Mesodermal cell (in vitro differentiated cells): ENCODE measurements at regions not wholly inside any gene's neighbourhood (a gene's known extent, or its start where the extent isn't known, plus 50 kb on each side); places are given as distances from the start of the nearest gene placed in this dataset.

Experiments
- H3K27ac ChIP-seq: 2 replicates; pipeline ENCODE4 v1.7.0; 2013; ENCODE audit warnings: mild to moderate bottlenecking, low read depth, low read length, moderate library complexity; ENCODE audit not compliant: severe bottlenecking
- H3K36me3 ChIP-seq: 2 replicates; pipeline ENCODE4 v1.7.1; 2013; ENCODE audit warnings: mild to moderate bottlenecking, low read length, moderate library complexity; ENCODE audit not compliant: control insufficient read depth, insufficient read depth
- H3K4me1 ChIP-seq: one replicate; pipeline ENCODE4 v1.7.1; 2013; ENCODE audit warnings: mild to moderate bottlenecking, low read length; ENCODE audit not compliant: insufficient read depth, control insufficient read depth, poor library complexity, severe bottlenecking
- H3K4me3 ChIP-seq: 2 replicates; pipeline ENCODE4 v1.7.0; 2013; ENCODE audit warnings: low read length, control low read depth, mild to moderate bottlenecking; ENCODE audit not compliant: insufficient read depth, poor library complexity, severe bottlenecking; ENCODE audit errors: extremely low read depth
- H3K9me3 ChIP-seq: 2 replicates; pipeline ENCODE4 v1.7.1; 2013; ENCODE audit warnings: mild to moderate bottlenecking, low read length, moderate library complexity; ENCODE audit not compliant: control insufficient read depth
- WGBS, 2 experiments: methylation state at CpG; one replicate each; pipeline ENCODE4 v1.1.5; 2013; ENCODE audit warnings: missing lambda C conversion rate in 2 of 2; ENCODE audit not compliant: insufficient coverage in 2 of 2; 5-methylcytosine and 5-hydroxymethylcytosine counted together

DNA sequence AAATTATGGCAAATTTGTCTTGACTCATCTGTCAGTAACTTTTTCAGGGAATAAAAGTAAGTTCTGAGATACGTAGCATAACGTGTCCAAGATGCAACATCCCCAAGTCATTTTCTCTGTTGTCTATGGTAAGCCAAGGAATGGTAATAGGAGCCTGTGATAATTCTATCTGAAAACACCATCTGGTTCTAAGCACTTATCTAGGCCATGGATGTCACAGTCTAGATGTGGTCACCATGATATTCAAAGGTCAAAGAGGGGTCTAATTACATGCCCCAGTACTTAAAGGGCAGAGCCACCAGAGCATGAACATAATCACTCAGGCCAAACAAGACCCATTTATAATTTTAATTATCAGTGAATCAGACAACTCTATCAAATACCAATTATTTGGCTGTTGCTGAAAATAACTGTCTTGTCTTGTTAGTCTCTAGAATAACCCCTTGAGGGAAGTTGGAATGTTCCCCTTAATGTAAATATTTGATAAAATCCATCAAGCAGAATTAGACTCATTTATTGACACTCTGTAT, 225.1 kb upstream of the MPPED2 start:
- Histone ChIP-seq H3K4me3 (no peak overlapping the region), H3K27ac (no peak overlapping the region), H3K36me3 (no peaks in the 10 kb centered on the region), H3K4me1 (no peaks in the 10 kb centered on the region), H3K9me3 (no peaks in the 10 kb centered on the region)
- WGBS, 2 experiments: 100% methylated on average over 2 of the region's 2 CpGs; no CpG with 5 or more reads in 1 of the 2 experiments

DNA sequence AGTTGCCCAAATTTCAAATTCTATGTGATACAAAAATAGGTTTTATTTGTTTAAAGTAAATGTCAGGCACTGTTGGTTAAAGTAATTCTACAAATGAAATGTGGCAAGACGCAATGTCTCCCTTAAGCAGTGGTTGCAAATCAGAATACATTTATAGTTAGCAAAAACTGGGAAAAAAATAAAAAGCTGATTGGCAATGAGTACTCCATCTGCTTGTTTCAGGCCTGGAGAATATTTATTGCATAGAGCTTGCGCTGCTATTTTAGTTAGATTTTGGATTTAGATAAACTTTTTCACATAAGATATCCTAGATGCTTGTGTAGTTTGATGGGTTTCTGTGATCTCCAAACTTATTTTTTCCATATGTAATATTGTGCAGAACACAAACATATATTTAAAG, 224.0 kb upstream of the MPPED2 start:
- Histone ChIP-seq H3K36me3 (no peaks in the 10 kb centered on the region), H3K27ac (no peak overlapping the region), H3K4me3 (no peak overlapping the region), H3K4me1 (no peaks in the 10 kb centered on the region), H3K9me3 (no peaks in the 10 kb centered on the region)
- WGBS, 2 experiments: 93% methylated on average over 1 of the region's 2 CpGs; no CpG with 5 or more reads in 1 of the 2 experiments

DNA sequence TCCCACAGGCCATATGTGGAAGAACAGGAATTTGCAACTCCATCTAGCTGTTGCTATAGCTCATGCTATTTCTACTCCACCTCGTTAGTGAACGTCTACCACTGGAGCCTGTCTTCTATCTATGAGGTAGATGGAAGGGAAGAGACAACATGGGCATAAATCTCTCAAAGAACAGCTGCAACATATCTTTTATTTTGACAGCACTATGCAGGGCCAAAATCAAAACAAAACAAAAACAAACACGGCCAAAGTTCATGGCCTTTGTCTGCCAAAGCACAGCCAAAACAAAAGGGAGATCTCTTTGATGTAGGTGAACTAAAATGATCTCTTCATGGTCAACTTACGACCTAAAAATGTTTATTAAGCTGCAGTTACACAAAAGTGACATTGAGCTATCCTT, 215.2 kb upstream of the MPPED2 start:
- Histone ChIP-seq H3K36me3 (no peaks in the 10 kb centered on the region), H3K9me3 (no peaks in the 10 kb centered on the region), H3K4me1 (no peaks in the 10 kb centered on the region), H3K4me3 (no peak overlapping the region), H3K27ac (no peak overlapping the region)
- no CpG with 5 or more reads among the region's 4 CpGs for WGBS, 2 experiments

DNA sequence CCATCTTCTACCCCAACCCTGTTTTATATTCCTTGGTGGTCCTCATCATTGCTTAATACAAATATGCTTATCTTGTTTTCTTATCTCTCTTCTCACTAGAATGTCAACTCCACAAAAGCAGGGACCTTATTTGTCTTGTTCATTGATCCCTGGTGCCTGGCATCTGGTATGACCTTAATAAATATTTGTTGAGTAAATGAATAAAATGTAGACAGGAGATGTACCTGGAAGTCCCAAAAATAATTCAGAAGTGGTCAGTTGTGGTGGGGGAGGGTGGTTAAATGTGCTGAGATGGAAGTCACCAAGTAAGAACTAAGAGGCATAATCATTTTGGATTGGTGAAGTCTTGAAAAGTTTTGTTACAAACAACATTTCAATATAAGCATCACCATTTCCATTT, 214.8 kb upstream of the MPPED2 start:
- Histone ChIP-seq H3K36me3 (no peaks in the 10 kb centered on the region), H3K4me1 (no peaks in the 10 kb centered on the region), H3K27ac (no peak overlapping the region), H3K4me3 (no peak overlapping the region), H3K9me3 (no peaks in the 10 kb centered on the region)

DNA sequence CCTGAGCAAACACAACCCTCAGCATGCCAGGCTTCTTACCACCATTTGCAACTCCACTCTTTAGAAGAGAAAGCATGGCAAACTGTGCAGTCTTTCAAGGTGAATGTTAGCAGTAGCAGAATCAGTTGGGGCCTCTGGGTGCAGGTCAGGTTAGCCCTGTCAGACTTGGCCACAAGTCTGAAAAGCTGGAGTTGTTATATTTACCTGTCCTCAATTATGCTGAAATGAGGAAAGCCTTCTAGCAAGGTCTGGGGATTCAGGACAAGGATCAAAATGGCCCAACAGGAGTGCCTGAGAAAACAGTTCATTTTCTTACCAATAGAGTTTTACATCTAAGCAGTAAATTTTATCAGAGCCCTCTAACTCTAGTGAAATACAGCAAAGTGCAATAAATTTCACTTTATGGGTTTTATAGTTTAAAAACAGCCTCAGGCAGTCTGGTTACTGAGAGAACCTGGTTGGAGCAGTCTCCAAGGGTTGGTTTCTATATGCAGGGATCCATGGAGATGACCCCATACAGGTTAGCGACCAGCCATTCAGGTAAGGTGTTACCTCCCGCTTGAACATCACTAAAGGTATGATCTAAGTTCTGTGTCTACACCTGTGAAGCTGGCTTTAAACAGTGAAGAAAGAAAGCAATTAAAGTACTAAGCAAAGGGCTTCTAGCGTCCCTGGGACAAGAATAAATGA, 212.5 kb upstream of the MPPED2 start:
- Histone ChIP-seq H3K4me1 (no peaks in the 10 kb centered on the region), H3K4me3 (no peak overlapping the region), H3K36me3 (no peaks in the 10 kb centered on the region), H3K9me3 (no peaks in the 10 kb centered on the region), H3K27ac (no peak overlapping the region)
- 92 to 93% methylated on average over 3 of the region's 3 CpGs for WGBS, 2 experiments

DNA sequence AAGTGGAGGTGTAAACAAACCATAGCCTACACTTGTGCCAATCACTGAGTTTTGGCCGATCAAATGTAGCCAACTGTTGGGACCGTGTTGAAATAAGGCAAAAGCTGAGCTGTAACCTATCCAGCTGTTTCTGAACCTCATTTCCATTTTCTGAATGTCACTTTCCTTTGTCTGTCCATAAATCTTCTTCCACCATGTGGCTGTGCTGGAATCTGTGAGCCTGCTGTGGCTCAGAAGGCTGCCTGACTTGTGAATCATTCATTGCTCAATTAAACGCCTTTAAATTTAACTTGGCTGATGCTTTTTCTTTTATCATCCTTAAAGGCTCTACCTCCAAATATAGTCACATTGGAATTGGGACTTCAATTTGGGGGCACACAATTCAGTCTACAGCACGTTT, 203.1 kb upstream of the MPPED2 start:
- H3K4me3 ChIP-seq: no peak overlapping the region
- H3K36me3 ChIP-seq: no peaks in the 10 kb centered on the region
- no peak overlapping the region for H3K27ac ChIP-seq
- 92 to 96% methylated on average over 3 to 4 of the region's 4 CpGs for WGBS, 2 experiments
- no peaks in the 10 kb centered on the region for H3K4me1 ChIP-seq
- H3K9me3 ChIP-seq: no peaks in the 10 kb centered on the region

DNA sequence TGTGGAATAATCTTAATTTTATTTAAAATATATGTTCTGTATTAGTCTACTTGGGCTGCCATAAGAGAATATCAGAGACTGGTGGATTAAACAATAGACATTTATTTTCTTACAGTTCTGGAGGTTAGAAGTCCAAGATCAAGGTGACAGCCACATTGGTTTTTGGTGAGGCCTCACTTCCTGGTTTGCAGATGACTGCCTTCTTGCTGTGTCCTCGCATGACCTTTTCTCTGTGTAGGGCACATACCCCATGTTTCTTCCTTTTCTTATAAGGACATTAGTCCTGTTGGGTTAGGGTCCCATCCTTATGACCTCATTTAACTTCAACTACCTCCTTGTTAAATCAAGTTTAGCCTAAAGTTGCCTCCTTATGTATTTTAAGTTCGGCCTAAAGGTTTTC, 202.7 kb upstream of the MPPED2 start:
- no peak overlapping the region for H3K4me3 ChIP-seq
- no peak overlapping the region for H3K27ac ChIP-seq
- no peaks in the 10 kb centered on the region for H3K36me3 ChIP-seq
- no peaks in the 10 kb centered on the region for H3K9me3 ChIP-seq
- 90% methylated on average over 2 of the region's 2 CpGs; no CpG with 5 or more reads in 1 of the 2 experiments for WGBS, 2 experiments
- no peaks in the 10 kb centered on the region for H3K4me1 ChIP-seq

DNA sequence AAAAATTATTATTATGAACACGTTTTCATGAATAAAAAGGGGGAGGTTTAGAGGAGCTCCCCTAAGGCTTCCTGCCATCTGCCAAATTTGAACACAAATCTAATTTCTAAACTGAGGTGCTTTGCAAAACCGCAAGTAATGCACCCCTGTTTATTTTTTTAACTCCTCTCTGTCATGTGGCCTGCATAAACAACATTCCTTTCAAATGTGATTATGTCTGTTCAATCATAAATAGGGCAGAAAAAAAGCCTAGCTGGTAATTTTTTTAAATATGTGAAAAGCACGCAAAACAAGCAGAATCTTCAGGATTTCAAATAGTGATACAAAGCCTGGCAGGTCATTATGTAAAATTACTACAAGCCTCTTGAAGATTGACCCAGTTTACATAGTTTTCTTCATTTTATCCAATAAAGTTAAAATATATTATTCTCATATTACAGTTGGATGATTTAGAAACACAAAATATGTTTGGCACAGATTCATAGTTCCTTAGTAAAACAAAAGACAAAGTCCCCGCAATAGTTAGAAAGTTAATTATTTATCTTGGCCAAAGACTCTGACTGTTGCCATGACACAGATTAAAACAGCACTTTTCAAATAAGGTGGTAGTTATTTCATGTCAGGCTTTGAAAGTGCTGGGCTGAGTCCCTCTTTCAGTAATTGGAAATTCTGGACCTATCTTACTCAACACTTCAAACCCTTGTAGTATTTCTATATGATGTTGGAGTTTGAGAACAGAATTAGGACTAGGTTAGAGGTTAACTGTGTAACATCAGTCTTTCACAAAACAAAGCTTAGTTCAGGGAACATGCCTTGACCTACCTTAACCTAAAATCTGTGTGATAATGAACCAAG, 200.3 kb upstream of the MPPED2 start:
- Histone ChIP-seq H3K4me1 (no peaks in the 10 kb centered on the region), H3K4me3 (no peak overlapping the region), H3K9me3 (no peaks in the 10 kb centered on the region), H3K36me3 (no peaks in the 10 kb centered on the region), H3K27ac (no peak overlapping the region)
- 80 to 100% methylated on average over 1 of the region's 4 CpGs for WGBS, 2 experiments

DNA sequence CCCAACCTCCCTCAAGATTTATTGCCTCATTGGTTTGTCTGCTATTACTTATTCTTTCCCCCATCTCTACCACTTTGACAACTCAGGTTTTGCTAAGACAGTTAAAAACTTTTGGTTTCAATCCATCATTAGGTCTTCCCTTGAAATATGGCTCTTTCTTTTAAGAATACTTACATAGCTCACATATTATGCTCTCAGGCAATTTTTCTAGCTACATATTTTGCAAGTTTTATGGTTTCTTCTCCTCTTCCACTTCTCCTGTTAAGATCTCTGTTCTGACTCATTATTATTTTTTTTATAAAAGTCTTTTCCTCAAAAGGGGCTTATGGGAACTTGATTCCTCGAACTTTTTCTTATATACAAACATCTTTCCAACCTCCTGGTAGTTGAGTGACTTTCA, 192.4 kb upstream of the MPPED2 start:
- Histone ChIP-seq H3K4me3 (no peak overlapping the region), H3K36me3 (no peaks in the 10 kb centered on the region), H3K4me1 (no peaks in the 10 kb centered on the region), H3K9me3 (no peaks in the 10 kb centered on the region), H3K27ac (no peak overlapping the region)
- no CpG with 5 or more reads among the region's 1 CpG for WGBS, 2 experiments

DNA sequence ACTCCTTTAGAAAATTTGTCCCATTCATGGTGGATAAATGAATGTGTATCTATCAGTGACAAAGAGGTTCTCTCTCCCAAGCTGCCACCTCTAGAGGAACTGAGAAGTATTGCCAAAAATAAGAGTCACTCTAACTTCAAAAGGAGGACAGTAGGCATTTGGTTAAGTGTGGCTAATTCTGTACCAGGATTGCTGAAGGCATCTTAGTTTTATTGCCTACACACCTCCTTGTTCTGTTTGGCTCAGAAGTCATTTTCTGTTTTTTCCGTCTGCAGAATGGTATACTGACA, 189.0 kb upstream of the MPPED2 start:
- Histone ChIP-seq H3K4me3 (no peak overlapping the region), H3K36me3 (no peaks in the 10 kb centered on the region), H3K4me1 (no peaks in the 10 kb centered on the region), H3K9me3 (no peaks in the 10 kb centered on the region), H3K27ac (no peak overlapping the region)
- WGBS, 2 experiments: 67 to 75% methylated on average over 1 of the region's 1 CpG
